Esophagus muscularis mucosa (tissue), 4 donors: ENCODE measurements at regions not wholly inside any gene's neighbourhood (a gene's known extent, or its start where the extent isn't known, plus 50 kb on each side); places are given as distances from the start of the nearest gene placed in this dataset.

ENCODE experiments used
- CTCF ChIP-seq, 3 experiments: fragments of 200-600 bp in 2 of 3; fragments of 450-650 bp in 1 of 3; sonication (generic) in 2 of 3; IDR thresholded peaks; one replicate each; pipeline ENCODE4 v1.5.1; 2017 to 2019; ENCODE audit warnings: antibody characterized with exemption in 3 of 3, mild to moderate bottlenecking in 2 of 3, moderate library complexity in 1 of 3
- EP300 ChIP-seq: sonication (generic); formaldehyde crosslinking; IDR thresholded peaks from one replicate; pipeline ENCODE4 v1.6.1; 2017; ENCODE audit warnings: antibody characterized with exemption
- POLR2A ChIP-seq: fragments of 450-650 bp; IDR thresholded peaks from one replicate; pipeline ENCODE4 v1.6.1; 2017; ENCODE audit warnings: antibody characterized with exemption, moderate library complexity, mild to moderate bottlenecking, low read depth

GRCh38 chr9:33687779-33688178 lies 107.6 kb upstream of the PRSS3 start:
- TF ChIP-seq EP300 (no peak), POLR2A (no peak), CTCF (IDR thresholded peaks at IDR 0.05) (no peak)
